HCT116 (cell line): ENCODE measurements at regions not wholly inside any gene's neighbourhood (a gene's known extent, or its start where the extent isn't known, plus 50 kb on each side); places are given as distances from the start of the nearest gene placed in this dataset.

Experiments
- ATAC-seq: fragments of 200-7000 bp; cut with Tn5 transposase; 2 replicates; pipeline ENCODE4 v1.9.1; 2020; ENCODE audit warnings: mild to moderate bottlenecking, moderate library complexity
- BruUV-seq: library from RNA; stranded (reverse); fragments of 400-500 nt; replicated peaks from 2 replicates; lab custom pipeline; 2021; lab: Mats Ljungman, UMichigan
- CTCF ChIA-PET: fragments of 300-600 bp; sonication (Branson Sonifier 250); formaldehyde crosslinking; loops from one replicate; lab custom pipeline; 2021; ENCODE audit warnings: antibody characterized with exemption; lab: Charles Lee
- POLR2A ChIA-PET: fragments of 300-600, 350-600 bp; sonication (Branson Sonifier 250); formaldehyde crosslinking; loops from one replicate; lab custom pipeline; 2021; ENCODE audit warnings: antibody characterized with exemption; lab: Charles Lee
- RAD21 ChIA-PET, 2 experiments: fragments of 300-600 bp; sonication (Branson Sonifier 250); formaldehyde crosslinking; loops; one replicate each; lab custom pipeline; 2023; ENCODE audit warnings: low total read pairs in 2 of 2; ENCODE audit not compliant: uncharacterized antibody in 2 of 2, unreplicated experiment in 2 of 2, low non-redundant PET in 1 of 2; lab: Charles Lee
- DNase-seq: peaks from one replicate; pipeline ENCODE4 v3.0.0-alpha.2; 2010; ENCODE audit warnings: low read depth, low spot score
- H2AFZ ChIP-seq: fragments of 200-600 bp; shearing (Covaris generic), sonication (generic); 2 replicates; pipeline ENCODE4 v1.6.1; 2017; ENCODE audit warnings: low read depth, mixed run types, mixed read lengths, antibody characterized with exemption, low read length; ENCODE audit not compliant: poor library complexity, severe bottlenecking
- H3K27ac ChIP-seq: 2 replicates; pipeline ENCODE4 v1.5.1; 2012; ENCODE audit warnings: low read depth, low read length
- H3K27me3 ChIP-seq: fragments of 200-600 bp; sonication (generic); 2 replicates; pipeline ENCODE4 v1.6.1; 2016; ENCODE audit warnings: mixed run types, low read length, mixed read lengths; ENCODE audit not compliant: insufficient read depth
- H3K36me3 ChIP-seq, 2 experiments: fragments of 200-500 bp in 1 of 2; fragments of 200-600 bp in 1 of 2; sonication (Bioruptor generic) in 1 of 2; sonication (generic) in 1 of 2; 2 replicates each; pipeline versions ENCODE4 v1.5.1 to v1.6.1; 2014 to 2016; ENCODE audit warnings: low read length in 2 of 2, inconsistent platforms in 1 of 2, mixed read lengths in 1 of 2, mixed run types in 1 of 2; ENCODE audit not compliant: insufficient read depth in 2 of 2, control insufficient read depth in 1 of 2
- H3K4me1 ChIP-seq, 2 experiments: fragments of 200-600 bp in 1 of 2; sonication (generic) in 1 of 2; 2 replicates each; pipeline versions ENCODE4 v1.5.1 to v1.6.1; 2012 to 2017; ENCODE audit warnings: low read length in 2 of 2, inconsistent platforms in 1 of 2, mild to moderate bottlenecking in 1 of 2, mixed read lengths in 1 of 2, mixed run types in 1 of 2, moderate library complexity in 1 of 2; ENCODE audit not compliant: insufficient read depth in 2 of 2, control insufficient read depth in 1 of 2
- H3K4me2 ChIP-seq: fragments of 200-600 bp; sonication (generic); 2 replicates; pipeline ENCODE4 v1.6.1; 2017; ENCODE audit warnings: mixed run types, low read length, mixed read lengths
- H3K4me3 ChIP-seq, 2 experiments: fragments of 200-600 bp in 1 of 2; sonication (generic) in 1 of 2; replicated peaks in 1 of 2; 2 replicates each; pipeline ENCODE4 v1.5.1; 2011 to 2016; ENCODE audit warnings: low read length in 2 of 2, control low read depth in 1 of 2, low read depth in 1 of 2, mild to moderate bottlenecking in 1 of 2, mixed read lengths in 1 of 2, mixed run types in 1 of 2
- H3K79me2 ChIP-seq: fragments of 200-600 bp; sonication (generic); 2 replicates; pipeline ENCODE4 v1.6.1; 2017; ENCODE audit warnings: mild to moderate bottlenecking, mixed run types, low read length, moderate library complexity, mixed read lengths; ENCODE audit not compliant: insufficient read depth
- H3K9ac ChIP-seq: fragments of 200-600 bp; sonication (generic); 2 replicates; pipeline ENCODE4 v1.6.1; 2016; ENCODE audit warnings: low read length, mixed read lengths
- H3K9me2 ChIP-seq: fragments of 200-600 bp; sonication (generic), shearing (Covaris generic); 2 replicates; pipeline ENCODE4 v1.6.1; 2017; ENCODE audit warnings: mixed run types, mild to moderate bottlenecking, moderate library complexity; ENCODE audit not compliant: insufficient read depth
- H3K9me3 ChIP-seq, 2 experiments: fragments of 200-500 bp in 1 of 2; fragments of 200-600 bp in 1 of 2; sonication (Bioruptor generic) in 1 of 2; sonication (generic) in 1 of 2; 2 replicates each; pipeline ENCODE4 v1.6.1; 2014 to 2017; ENCODE audit warnings: low read length in 2 of 2, mixed read lengths in 2 of 2, inconsistent platforms in 1 of 2, low read depth in 1 of 2, mild to moderate bottlenecking in 1 of 2, mixed run types in 1 of 2, moderate library complexity in 1 of 2; ENCODE audit not compliant: control insufficient read depth in 1 of 2, insufficient read depth in 1 of 2
- H4K20me1 ChIP-seq: fragments of 200-600 bp; sonication (generic), shearing (Covaris generic); 2 replicates; pipeline ENCODE4 v1.6.1; 2017; ENCODE audit warnings: mixed run types, mild to moderate bottlenecking, moderate library complexity; ENCODE audit not compliant: insufficient read depth
- EZH2 ChIP-seq: fragments of 200-600 bp; sonication (generic); IDR thresholded peaks from 2 replicates; pipeline ENCODE4 v1.6.1; 2017; ENCODE audit warnings: antibody characterized with exemption, mixed run types
- JUND ChIP-seq: IDR thresholded peaks from 2 replicates; pipeline ENCODE4 v1.6.1; 2012
- POLR2A ChIP-seq: IDR thresholded peaks from 2 replicates; pipeline ENCODE4 v1.7.0; 2011; ENCODE audit warnings: borderline replicate concordance; ENCODE audit not compliant: insufficient read depth, insufficient read length; ENCODE audit errors: extremely low read depth
- SIN3A ChIP-seq: IDR thresholded peaks from 2 replicates; pipeline ENCODE4 v1.6.1; 2012; ENCODE audit warnings: low read depth
- SP1 ChIP-seq: IDR thresholded peaks from 2 replicates; pipeline ENCODE4 v1.6.1; 2012; ENCODE audit warnings: low read depth
- SRF ChIP-seq: IDR thresholded peaks from 2 replicates; pipeline ENCODE4 v1.6.1; 2012; ENCODE audit warnings: low read depth
- YY1 ChIP-seq: IDR thresholded peaks from 2 replicates; pipeline ENCODE4 v1.6.1; 2011; ENCODE audit warnings: low read length, low read depth, moderate library complexity, mild to moderate bottlenecking; ENCODE audit not compliant: insufficient replicate concordance; ENCODE audit errors: extremely low read depth
- ZNF274 ChIP-seq: fragments of 200-500 bp; sonication (Bioruptor generic); IDR thresholded peaks from 2 replicates; pipeline ENCODE4 v1.6.1; 2014; ENCODE audit warnings: mild to moderate bottlenecking, low read depth, low read length, inconsistent platforms
- intact Hi-C: fragments of 100-400 bp; cut with micrococcal nuclease; formaldehyde crosslinking; loops from 2 replicates; pipeline ENCODE4 v1.10.0; 2022
- TF ChIP-seq, protein P1 (sequence below): IDR thresholded peaks from 2 replicates; pipeline ENCODE4 v1.6.1; 2012; ENCODE audit warnings: low read depth

DNA sequence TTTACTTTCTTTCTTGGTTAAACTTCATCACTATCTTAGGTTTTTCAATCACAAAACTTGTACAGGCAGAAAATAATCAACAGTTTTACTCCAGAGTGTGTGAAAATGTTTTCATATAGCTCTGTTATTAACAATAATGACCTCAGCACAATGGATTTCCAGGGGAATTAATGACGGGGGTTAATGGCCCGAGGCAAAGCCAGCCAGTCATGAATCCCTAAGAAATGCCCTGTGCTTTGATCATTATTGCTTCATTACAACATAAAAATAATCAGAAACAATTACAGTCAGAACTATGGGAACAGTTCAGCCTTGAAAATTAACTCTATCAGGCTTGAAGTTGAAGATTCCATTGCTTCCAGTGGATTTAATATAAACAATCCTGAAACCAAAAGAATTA lies 875.4 kb downstream of the ROBO2 start:
- Histone ChIP-seq H4K20me1 (no peaks in the 10 kb centered on the region), H3K9me3 (peaks cover 0 to 29% of the 10 kb centered on the region in 2 experiments; a peak in 2 of 4 replicates), H3K9ac (no peak overlapping the region), H2AFZ (no peak overlapping the region), H3K4me2 (no peak overlapping the region), H3K79me2 (no peaks in the 10 kb centered on the region), H3K9me2 (no peaks in the 10 kb centered on the region), H3K4me1 (no peaks in the 10 kb centered on the region), H3K4me3 (no peak overlapping the region), H3K27me3 (no peaks in the 10 kb centered on the region), H3K36me3 (no peaks in the 10 kb centered on the region), H3K27ac (no peak overlapping the region)
- intact Hi-C loops, result no loop called here
- DNase-seq (no peak), ATAC-seq (no peak)
- BruUV-seq, result no TSS peak
- ChIA-PET CTCF (no interaction called here), RAD21 (no interaction called here), POLR2A (no interaction called here)
- no peak for TF ChIP-seq SIN3A
- no peak for TF ChIP-seq SRF
- TF ChIP-seq YY1, result no peak

DNA sequence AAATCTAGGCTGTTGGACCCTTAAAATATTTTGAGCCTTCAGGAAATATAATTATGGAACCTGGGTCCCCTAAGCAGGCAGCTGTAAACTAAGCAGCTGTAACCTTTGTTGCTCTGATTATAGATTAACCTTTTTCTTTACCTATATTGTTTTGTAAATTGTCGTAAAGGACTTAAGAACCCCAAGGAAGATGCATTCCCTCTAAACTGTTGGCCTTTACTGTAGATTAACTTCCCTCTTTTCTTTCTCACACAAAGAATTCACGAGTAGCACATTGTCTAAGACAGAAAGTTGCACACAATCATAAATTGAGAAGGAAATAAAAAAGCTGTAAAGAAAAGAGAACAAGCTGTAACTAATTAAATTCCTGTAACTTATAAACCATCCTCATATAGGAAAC lies 877.3 kb downstream of the ROBO2 start:
- no peak for DNase-seq
- no peaks in the 10 kb centered on the region for H3K4me1 ChIP-seq
- intact Hi-C loops, result no loop called here
- H3K4me2 ChIP-seq, result no peak overlapping the region
- ChIA-PET RAD21 (no interaction called here), POLR2A (no interaction called here), CTCF (no interaction called here)
- no peaks in the 10 kb centered on the region for H3K79me2 ChIP-seq
- no peak overlapping the region for H2AFZ ChIP-seq
- TF ChIP-seq EZH2 (no peak), POLR2A (no peak), ZNF274 (no peak), SP1 (no peak), JUND (no peak)
- TF ChIP-seq, protein P1, sequence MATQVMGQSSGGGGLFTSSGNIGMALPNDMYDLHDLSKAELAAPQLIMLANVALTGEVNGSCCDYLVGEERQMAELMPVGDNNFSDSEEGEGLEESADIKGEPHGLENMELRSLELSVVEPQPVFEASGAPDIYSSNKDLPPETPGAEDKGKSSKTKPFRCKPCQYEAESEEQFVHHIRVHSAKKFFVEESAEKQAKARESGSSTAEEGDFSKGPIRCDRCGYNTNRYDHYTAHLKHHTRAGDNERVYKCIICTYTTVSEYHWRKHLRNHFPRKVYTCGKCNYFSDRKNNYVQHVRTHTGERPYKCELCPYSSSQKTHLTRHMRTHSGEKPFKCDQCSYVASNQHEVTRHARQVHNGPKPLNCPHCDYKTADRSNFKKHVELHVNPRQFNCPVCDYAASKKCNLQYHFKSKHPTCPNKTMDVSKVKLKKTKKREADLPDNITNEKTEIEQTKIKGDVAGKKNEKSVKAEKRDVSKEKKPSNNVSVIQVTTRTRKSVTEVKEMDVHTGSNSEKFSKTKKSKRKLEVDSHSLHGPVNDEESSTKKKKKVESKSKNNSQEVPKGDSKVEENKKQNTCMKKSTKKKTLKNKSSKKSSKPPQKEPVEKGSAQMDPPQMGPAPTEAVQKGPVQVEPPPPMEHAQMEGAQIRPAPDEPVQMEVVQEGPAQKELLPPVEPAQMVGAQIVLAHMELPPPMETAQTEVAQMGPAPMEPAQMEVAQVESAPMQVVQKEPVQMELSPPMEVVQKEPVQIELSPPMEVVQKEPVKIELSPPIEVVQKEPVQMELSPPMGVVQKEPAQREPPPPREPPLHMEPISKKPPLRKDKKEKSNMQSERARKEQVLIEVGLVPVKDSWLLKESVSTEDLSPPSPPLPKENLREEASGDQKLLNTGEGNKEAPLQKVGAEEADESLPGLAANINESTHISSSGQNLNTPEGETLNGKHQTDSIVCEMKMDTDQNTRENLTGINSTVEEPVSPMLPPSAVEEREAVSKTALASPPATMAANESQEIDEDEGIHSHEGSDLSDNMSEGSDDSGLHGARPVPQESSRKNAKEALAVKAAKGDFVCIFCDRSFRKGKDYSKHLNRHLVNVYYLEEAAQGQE, result no peak
- H3K4me3 ChIP-seq, result no peak overlapping the region
- H3K27me3 ChIP-seq, result no peaks in the 10 kb centered on the region
- no peaks in the 10 kb centered on the region for H4K20me1 ChIP-seq
- H3K9me2 ChIP-seq, result no peaks in the 10 kb centered on the region
- BruUV-seq, result no TSS peak
- H3K9me3 ChIP-seq, result peaks cover 2 to 42% of the 10 kb centered on the region in 2 experiments; a peak in 2 of 4 replicates
- H3K27ac ChIP-seq, result no peak overlapping the region
- ATAC-seq, result no peak
- H3K36me3 ChIP-seq, result no peaks in the 10 kb centered on the region
- H3K9ac ChIP-seq, result no peak overlapping the region
